ENCODE measurements at regions not wholly inside any gene's neighbourhood (a gene's known extent, or its start where the extent isn't known, plus 50 kb on each side); places are given as distances from the start of the nearest gene placed in this dataset.

GRCh38 chr9:91063471-91063870 is 261.9 kb downstream of the SYK start:
- TF ChIP-seq CTCF (IDR thresholded peaks at IDR 0.05; ENCODE audit: extremely low read depth in 1 of 2, insufficient read depth in 1 of 2, low read depth in 1 of 2, low read length in 2 of 2) (no peak), POLR2A (IDR thresholded peaks at IDR 0.05; ENCODE audit: low read depth, low read length) (no peak), GATA2 (IDR thresholded peaks at IDR 0.05; ENCODE audit: insufficient read depth, insufficient read length, low read depth, low read length) (no peak), POLR2AphosphoS5 (IDR thresholded peaks at IDR 0.05; ENCODE audit: insufficient read depth, low read depth, low read length) (no peak), EZH2 (IDR thresholded peaks at IDR 0.05; ENCODE audit: borderline replicate concordance, low read depth, low read length, severe bottlenecking) (no peak), MAX (IDR thresholded peaks at IDR 0.05; ENCODE audit: insufficient read depth, insufficient read length) (no peak)
